Mesenchymal stem cell (in vitro differentiated cells and primary cell): ENCODE measurements at regions not wholly inside any gene's neighbourhood (a gene's known extent, or its start where the extent isn't known, plus 50 kb on each side); places are given as distances from the start of the nearest gene placed in this dataset.
"Not testable (repeated sequence)": the region's sequence is repeated elsewhere in the genome, so short reads cannot be mapped to it uniquely, and the experiment has no call there.

Source experiments
- DNase-seq: peaks from one replicate; pipeline ENCODE4 v3.0.0-alpha.2; 2013
- H2AFZ ChIP-seq: one replicate; pipeline ENCODE4 v1.6.1; 2013; ENCODE audit warnings: low read depth, mild to moderate bottlenecking, control low read depth, inconsistent platforms, low read length, moderate library complexity
- H2AK5ac ChIP-seq: 2 replicates; pipeline ENCODE4 v1.6.1; 2013; ENCODE audit warnings: low read length, moderate library complexity, mild to moderate bottlenecking, inconsistent platforms; ENCODE audit not compliant: severe bottlenecking
- H2BK120ac ChIP-seq: one replicate; pipeline ENCODE4 v1.6.1; 2013; ENCODE audit warnings: low read depth, mild to moderate bottlenecking, inconsistent platforms, low read length, moderate library complexity
- H2BK12ac ChIP-seq, 2 experiments: one replicate each; pipeline ENCODE4 v1.6.1; 2013; ENCODE audit warnings: inconsistent platforms in 2 of 2, low read length in 2 of 2, mild to moderate bottlenecking in 2 of 2, moderate library complexity in 2 of 2, control low read depth in 1 of 2
- H2BK15ac ChIP-seq: one replicate; pipeline ENCODE4 v1.6.1; 2013; ENCODE audit warnings: mild to moderate bottlenecking, low read depth, inconsistent platforms; ENCODE audit not compliant: poor library complexity, severe bottlenecking
- H2BK5ac ChIP-seq: 2 replicates; pipeline ENCODE4 v1.6.1; 2013; ENCODE audit warnings: low read depth, mild to moderate bottlenecking, low read length, control low read depth, inconsistent platforms; ENCODE audit not compliant: poor library complexity, severe bottlenecking
- H3K14ac ChIP-seq, 2 experiments: one replicate each; pipeline ENCODE4 v1.6.1; 2013; ENCODE audit warnings: inconsistent platforms in 2 of 2, low read length in 2 of 2, control low read depth in 1 of 2, mild to moderate bottlenecking in 1 of 2, moderate library complexity in 1 of 2
- H3K18ac ChIP-seq, 2 experiments: one replicate each; pipeline ENCODE4 v1.6.1; 2013; ENCODE audit warnings: inconsistent platforms in 2 of 2, low read length in 2 of 2, control low read depth in 1 of 2, low read depth in 1 of 2, mild to moderate bottlenecking in 1 of 2
- H3K23ac ChIP-seq, 2 experiments: one replicate each; pipeline ENCODE4 v1.6.1; 2013; ENCODE audit warnings: inconsistent platforms in 2 of 2, low read length in 2 of 2, mild to moderate bottlenecking in 2 of 2, moderate library complexity in 2 of 2, control low read depth in 1 of 2
- H3K27ac ChIP-seq: 2 replicates; pipeline ENCODE4 v1.5.1; 2013; ENCODE audit warnings: mild to moderate bottlenecking, moderate library complexity, low read length, control low read depth, inconsistent platforms; ENCODE audit not compliant: poor library complexity, severe bottlenecking
- H3K27me3 ChIP-seq, 2 experiments: 2 replicates each; pipeline versions ENCODE4 v1.6.1 to v1.7.0; 2013; ENCODE audit warnings: low read length in 2 of 2, mild to moderate bottlenecking in 2 of 2, moderate library complexity in 2 of 2, control low read depth in 1 of 2, inconsistent platforms in 1 of 2; ENCODE audit not compliant: control insufficient read depth in 1 of 2, insufficient read depth in 1 of 2
- H3K36me3 ChIP-seq, 2 experiments: 2 replicates each; pipeline versions ENCODE4 v1.6.1 to v1.7.0; 2013; ENCODE audit warnings: low read length in 2 of 2, control low read depth in 1 of 2, inconsistent platforms in 1 of 2, low read depth in 1 of 2, mild to moderate bottlenecking in 1 of 2; ENCODE audit not compliant: insufficient read depth in 2 of 2, control insufficient read depth in 1 of 2
- H3K4ac ChIP-seq, 2 experiments: one replicate each; pipeline ENCODE4 v1.6.1; 2013; ENCODE audit warnings: inconsistent platforms in 2 of 2, low read length in 2 of 2, mild to moderate bottlenecking in 2 of 2, moderate library complexity in 2 of 2, control low read depth in 1 of 2, low read depth in 1 of 2
- H3K4me1 ChIP-seq: 2 replicates; pipeline ENCODE4 v1.6.1; 2013; ENCODE audit warnings: low read depth, low read length, control low read depth; ENCODE audit not compliant: control insufficient read depth, insufficient read depth
- H3K4me2 ChIP-seq: 2 replicates; pipeline ENCODE4 v1.6.1; 2013; ENCODE audit warnings: low read length, mild to moderate bottlenecking, inconsistent platforms; ENCODE audit not compliant: poor library complexity, severe bottlenecking
- H3K4me3 ChIP-seq, 2 experiments: 2 replicates each; pipeline versions ENCODE4 v1.5.1 to v1.7.0; 2013; ENCODE audit warnings: low read length in 2 of 2, mild to moderate bottlenecking in 2 of 2, control low read depth in 1 of 2, low read depth in 1 of 2; ENCODE audit not compliant: insufficient read depth in 1 of 2
- H3K79me1 ChIP-seq: replicated peaks from 2 replicates; pipeline ENCODE4 v1.6.1; 2013; ENCODE audit warnings: mild to moderate bottlenecking, control low read depth, low read length, inconsistent platforms; ENCODE audit not compliant: poor library complexity, severe bottlenecking
- H3K9ac ChIP-seq: 2 replicates; pipeline ENCODE4 v1.7.0; 2013; ENCODE audit warnings: mild to moderate bottlenecking, low read length, moderate library complexity
- H3K9me3 ChIP-seq: 2 replicates; pipeline ENCODE4 v1.7.0; 2013; ENCODE audit warnings: mild to moderate bottlenecking, low read length; ENCODE audit not compliant: control insufficient read depth
- H4K8ac ChIP-seq: one replicate; pipeline ENCODE4 v1.6.1; 2013; ENCODE audit warnings: inconsistent platforms, mild to moderate bottlenecking, low read length, moderate library complexity
- H4K91ac ChIP-seq: one replicate; pipeline ENCODE4 v1.6.1; 2013; ENCODE audit warnings: mild to moderate bottlenecking, low read length, inconsistent platforms
- WGBS: methylation state at CpG from one replicate; pipeline ENCODE4 v1.1.7; 2013; ENCODE audit warnings: mixed read lengths; 5-methylcytosine and 5-hydroxymethylcytosine counted together

GRCh38 chr16:10253409-10253808 is 71.2 kb upstream of the GRIN2A start:
- no peak overlapping the region for H2AFZ ChIP-seq
- no peak overlapping the region for H3K9ac ChIP-seq
- no peak overlapping the region for H3K18ac ChIP-seq
- no peak overlapping the region for H2BK120ac ChIP-seq
- no peak overlapping the region for H3K23ac ChIP-seq
- no peak overlapping the region for H4K91ac ChIP-seq
- H3K4me2 ChIP-seq = no peak overlapping the region
- H3K14ac ChIP-seq = no peak overlapping the region
- H4K8ac ChIP-seq = no peak overlapping the region
- peaks cover 4 to 47% of the 10 kb centered on the region in 2 experiments for H3K27me3 ChIP-seq
- DNase-seq = no peak
- H2AK5ac ChIP-seq = no peak overlapping the region
- no peak overlapping the region for H2BK12ac ChIP-seq
- H2BK15ac ChIP-seq = no peak overlapping the region
- no peaks in the 10 kb centered on the region for H3K9me3 ChIP-seq
- H3K4me1 ChIP-seq = no peaks in the 10 kb centered on the region
- WGBS = 55% methylated on average over 9 of the region's 10 CpGs
- H3K4ac ChIP-seq = no peak overlapping the region
- no peaks in the 10 kb centered on the region for H3K79me1 ChIP-seq
- no peak overlapping the region for H2BK5ac ChIP-seq
- no peak overlapping the region for H3K4me3 ChIP-seq
- no peak overlapping the region for H3K27ac ChIP-seq
- no peaks in the 10 kb centered on the region for H3K36me3 ChIP-seq

DNA sequence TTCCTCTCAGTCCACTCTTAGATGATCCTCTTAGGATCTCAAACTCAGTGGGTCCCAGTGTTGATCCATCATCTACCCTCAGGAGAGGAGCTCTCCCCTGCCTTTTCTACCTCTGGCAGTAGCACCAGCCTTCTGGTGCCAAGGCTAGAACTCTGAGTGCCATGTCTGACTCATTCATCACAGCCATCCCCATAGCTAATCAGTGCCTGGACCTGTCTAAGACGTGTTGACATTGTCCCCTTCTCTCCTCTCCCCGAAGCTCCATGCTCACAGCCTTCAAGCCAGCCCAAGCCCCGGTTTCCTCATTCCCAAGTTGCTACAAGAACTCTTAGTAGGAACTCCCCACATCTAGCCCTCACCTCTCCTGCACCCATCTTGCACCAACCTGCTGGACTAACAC is 73.5 kb upstream of the GRIN2A start:
- no peaks in the 10 kb centered on the region for H3K36me3 ChIP-seq
- H3K79me1 ChIP-seq = no peaks in the 10 kb centered on the region
- no peaks in the 10 kb centered on the region for H3K4me1 ChIP-seq
- H3K18ac ChIP-seq = no peak overlapping the region
- no peak overlapping the region for H2AK5ac ChIP-seq
- no peak overlapping the region for H2BK120ac ChIP-seq
- H3K4ac ChIP-seq = no peak overlapping the region
- H2BK15ac ChIP-seq = no peak overlapping the region
- no peak overlapping the region for H4K8ac ChIP-seq
- H3K9me3 ChIP-seq = no peaks in the 10 kb centered on the region
- no peak overlapping the region for H3K4me3 ChIP-seq
- H2AFZ ChIP-seq = no peak overlapping the region
- H4K91ac ChIP-seq = no peak overlapping the region
- no peak overlapping the region for H3K9ac ChIP-seq
- H2BK5ac ChIP-seq = no peak overlapping the region
- no peak overlapping the region for H3K27ac ChIP-seq
- H3K23ac ChIP-seq = no peak overlapping the region
- H3K27me3 ChIP-seq = peaks cover 4 to 37% of the 10 kb centered on the region in 2 experiments
- no peak overlapping the region for H3K14ac ChIP-seq
- WGBS = 68% methylated on average over 3 of the region's 3 CpGs
- DNase-seq = no peak
- no peak overlapping the region for H3K4me2 ChIP-seq
- no peak overlapping the region for H2BK12ac ChIP-seq

GRCh38 chr16:10256784-10257641 is 74.8 kb upstream of the GRIN2A start:
- no peaks in the 10 kb centered on the region for H3K4me1 ChIP-seq
- peak; percentile 0 for DNase-seq
- H3K14ac ChIP-seq = no peak overlapping the region
- no peak overlapping the region for H2AFZ ChIP-seq
- H3K4me3 ChIP-seq = no peak overlapping the region
- no peak overlapping the region for H3K4ac ChIP-seq
- no peak overlapping the region for H3K27ac ChIP-seq
- 16% methylated on average over 15 of the region's 17 CpGs for WGBS
- H4K91ac ChIP-seq = no peak overlapping the region
- H3K23ac ChIP-seq = no peak overlapping the region
- H3K18ac ChIP-seq = no peak overlapping the region
- H3K9ac ChIP-seq = no peak overlapping the region
- H2AK5ac ChIP-seq = no peak overlapping the region
- H2BK120ac ChIP-seq = no peak overlapping the region
- H4K8ac ChIP-seq = no peak overlapping the region
- H3K79me1 ChIP-seq = no peaks in the 10 kb centered on the region
- H2BK15ac ChIP-seq = no peak overlapping the region
- peaks cover 4 to 37% of the 10 kb centered on the region in 2 experiments for H3K27me3 ChIP-seq
- H2BK12ac ChIP-seq = no peak overlapping the region
- H2BK5ac ChIP-seq = no peak overlapping the region
- no peaks in the 10 kb centered on the region for H3K9me3 ChIP-seq
- H3K36me3 ChIP-seq = no peaks in the 10 kb centered on the region
- H3K4me2 ChIP-seq = no peak overlapping the region

- not testable (repeated sequence) for H3K9me3 ChIP-seq, H2BK12ac ChIP-seq, DNase-seq, H3K4me2 ChIP-seq, H2BK15ac ChIP-seq, H4K8ac ChIP-seq, H4K91ac ChIP-seq, H3K9ac ChIP-seq, H2BK120ac ChIP-seq, H3K79me1 ChIP-seq, H3K14ac ChIP-seq, H2BK5ac ChIP-seq, H2AK5ac ChIP-seq, H3K4ac ChIP-seq, H3K4me1 ChIP-seq, H3K36me3 ChIP-seq, H3K27ac ChIP-seq, H3K18ac ChIP-seq, H3K4me3 ChIP-seq, H3K23ac ChIP-seq, H2AFZ ChIP-seq
- 81% methylated on average over 7 of the region's 10 CpGs for WGBS
- peaks cover 4 to 34% of the 10 kb centered on the region in 2 experiments for H3K27me3 ChIP-seq
Measured at GRCh38 chr16:10257642-10258251, 75.5 kb upstream of the GRIN2A start.
